ENCODE measurements at regions not wholly inside any gene's neighbourhood (a gene's known extent, or its start where the extent isn't known, plus 50 kb on each side); places are given as distances from the start of the nearest gene placed in this dataset.

- TF ChIP-seq, protein P1, sequence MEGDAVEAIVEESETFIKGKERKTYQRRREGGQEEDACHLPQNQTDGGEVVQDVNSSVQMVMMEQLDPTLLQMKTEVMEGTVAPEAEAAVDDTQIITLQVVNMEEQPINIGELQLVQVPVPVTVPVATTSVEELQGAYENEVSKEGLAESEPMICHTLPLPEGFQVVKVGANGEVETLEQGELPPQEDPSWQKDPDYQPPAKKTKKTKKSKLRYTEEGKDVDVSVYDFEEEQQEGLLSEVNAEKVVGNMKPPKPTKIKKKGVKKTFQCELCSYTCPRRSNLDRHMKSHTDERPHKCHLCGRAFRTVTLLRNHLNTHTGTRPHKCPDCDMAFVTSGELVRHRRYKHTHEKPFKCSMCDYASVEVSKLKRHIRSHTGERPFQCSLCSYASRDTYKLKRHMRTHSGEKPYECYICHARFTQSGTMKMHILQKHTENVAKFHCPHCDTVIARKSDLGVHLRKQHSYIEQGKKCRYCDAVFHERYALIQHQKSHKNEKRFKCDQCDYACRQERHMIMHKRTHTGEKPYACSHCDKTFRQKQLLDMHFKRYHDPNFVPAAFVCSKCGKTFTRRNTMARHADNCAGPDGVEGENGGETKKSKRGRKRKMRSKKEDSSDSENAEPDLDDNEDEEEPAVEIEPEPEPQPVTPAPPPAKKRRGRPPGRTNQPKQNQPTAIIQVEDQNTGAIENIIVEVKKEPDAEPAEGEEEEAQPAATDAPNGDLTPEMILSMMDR (IDR thresholded peaks at IDR 0.05), result no peak
- TF ChIP-seq POLR2A (IDR thresholded peaks at IDR 0.05), result no peak
Measured at GRCh38 chr2:191560411-191560980, 117.4 kb upstream of the NABP1 start.

All from lower leg skin (tissue), 3 donors.